ENCODE measurements at regions not wholly inside any gene's neighbourhood (a gene's known extent, or its start where the extent isn't known, plus 50 kb on each side); places are given as distances from the start of the nearest gene placed in this dataset.

DNA sequence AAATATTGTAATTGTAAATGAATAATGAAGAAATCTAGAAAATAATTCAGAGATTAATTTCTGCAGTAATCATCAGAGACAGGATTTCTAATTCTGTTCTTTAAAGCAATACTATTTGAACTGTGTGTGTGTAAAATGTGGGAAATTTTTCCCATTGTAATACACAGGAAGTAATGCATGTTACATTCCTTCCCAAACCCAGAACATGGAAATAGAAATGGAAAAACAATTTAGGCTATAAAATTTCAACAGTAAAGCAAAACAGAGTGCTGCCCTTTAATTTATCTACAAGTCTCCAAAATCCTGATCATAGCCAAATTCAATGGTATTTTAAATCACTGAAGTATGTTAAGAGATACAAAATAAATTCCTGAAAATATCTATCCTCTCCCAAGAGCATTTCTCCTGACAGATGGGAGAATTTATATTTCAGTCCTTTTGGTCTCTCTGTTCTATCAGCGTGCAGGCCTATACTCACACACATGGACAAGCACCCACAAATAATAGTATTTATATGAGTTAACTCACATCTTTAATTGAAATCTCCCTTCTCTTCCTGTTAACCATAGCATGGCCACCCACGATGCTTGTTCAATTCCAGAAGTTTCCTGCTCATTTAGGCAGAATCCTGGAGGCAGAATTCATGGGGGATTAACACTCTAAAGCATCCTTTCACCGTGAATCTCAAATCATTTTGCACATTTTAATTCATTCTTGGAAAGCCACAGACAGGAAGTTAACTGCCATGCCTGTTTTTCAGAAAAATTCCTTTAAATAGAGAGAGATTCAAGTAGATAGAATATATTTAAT lies 1465.4 kb upstream of the FLRT2 start:
- TF ChIP-seq, protein P1, sequence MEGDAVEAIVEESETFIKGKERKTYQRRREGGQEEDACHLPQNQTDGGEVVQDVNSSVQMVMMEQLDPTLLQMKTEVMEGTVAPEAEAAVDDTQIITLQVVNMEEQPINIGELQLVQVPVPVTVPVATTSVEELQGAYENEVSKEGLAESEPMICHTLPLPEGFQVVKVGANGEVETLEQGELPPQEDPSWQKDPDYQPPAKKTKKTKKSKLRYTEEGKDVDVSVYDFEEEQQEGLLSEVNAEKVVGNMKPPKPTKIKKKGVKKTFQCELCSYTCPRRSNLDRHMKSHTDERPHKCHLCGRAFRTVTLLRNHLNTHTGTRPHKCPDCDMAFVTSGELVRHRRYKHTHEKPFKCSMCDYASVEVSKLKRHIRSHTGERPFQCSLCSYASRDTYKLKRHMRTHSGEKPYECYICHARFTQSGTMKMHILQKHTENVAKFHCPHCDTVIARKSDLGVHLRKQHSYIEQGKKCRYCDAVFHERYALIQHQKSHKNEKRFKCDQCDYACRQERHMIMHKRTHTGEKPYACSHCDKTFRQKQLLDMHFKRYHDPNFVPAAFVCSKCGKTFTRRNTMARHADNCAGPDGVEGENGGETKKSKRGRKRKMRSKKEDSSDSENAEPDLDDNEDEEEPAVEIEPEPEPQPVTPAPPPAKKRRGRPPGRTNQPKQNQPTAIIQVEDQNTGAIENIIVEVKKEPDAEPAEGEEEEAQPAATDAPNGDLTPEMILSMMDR (IDR thresholded peaks at IDR 0.05), result no peak
- no peak for TF ChIP-seq POLR2AphosphoS5 (IDR thresholded peaks at IDR 0.05)
- TF ChIP-seq POLR2A (IDR thresholded peaks at IDR 0.05), result no peak
- TF ChIP-seq EP300 (IDR thresholded peaks at IDR 0.05; ENCODE audit: low read depth), result no peak

All from transverse colon (tissue), 4 donors.